ENCODE measurements at regions not wholly inside any gene's neighbourhood (a gene's known extent, or its start where the extent isn't known, plus 50 kb on each side); places are given as distances from the start of the nearest gene placed in this dataset.

- TF ChIP-seq, protein P1, sequence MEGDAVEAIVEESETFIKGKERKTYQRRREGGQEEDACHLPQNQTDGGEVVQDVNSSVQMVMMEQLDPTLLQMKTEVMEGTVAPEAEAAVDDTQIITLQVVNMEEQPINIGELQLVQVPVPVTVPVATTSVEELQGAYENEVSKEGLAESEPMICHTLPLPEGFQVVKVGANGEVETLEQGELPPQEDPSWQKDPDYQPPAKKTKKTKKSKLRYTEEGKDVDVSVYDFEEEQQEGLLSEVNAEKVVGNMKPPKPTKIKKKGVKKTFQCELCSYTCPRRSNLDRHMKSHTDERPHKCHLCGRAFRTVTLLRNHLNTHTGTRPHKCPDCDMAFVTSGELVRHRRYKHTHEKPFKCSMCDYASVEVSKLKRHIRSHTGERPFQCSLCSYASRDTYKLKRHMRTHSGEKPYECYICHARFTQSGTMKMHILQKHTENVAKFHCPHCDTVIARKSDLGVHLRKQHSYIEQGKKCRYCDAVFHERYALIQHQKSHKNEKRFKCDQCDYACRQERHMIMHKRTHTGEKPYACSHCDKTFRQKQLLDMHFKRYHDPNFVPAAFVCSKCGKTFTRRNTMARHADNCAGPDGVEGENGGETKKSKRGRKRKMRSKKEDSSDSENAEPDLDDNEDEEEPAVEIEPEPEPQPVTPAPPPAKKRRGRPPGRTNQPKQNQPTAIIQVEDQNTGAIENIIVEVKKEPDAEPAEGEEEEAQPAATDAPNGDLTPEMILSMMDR (IDR thresholded peaks at IDR 0.05), result no peak
- no peak for TF ChIP-seq POLR2A (IDR thresholded peaks at IDR 0.05)
Observed at GRCh38 chr15:39095218-39095879, 485.5 kb upstream of the THBS1 start.
